GM21737 (cell line): ENCODE measurements at regions not wholly inside any gene's neighbourhood (a gene's known extent, or its start where the extent isn't known, plus 50 kb on each side); places are given as distances from the start of the nearest gene placed in this dataset.

ENCODE experiments used
- ATAC-seq: cut with Tn5 transposase; IDR thresholded peaks from one replicate; pipeline ENCODE4 v1.9.1; 2021; ENCODE audit warnings: mild to moderate bottlenecking, moderate library complexity; ENCODE audit not compliant: unreplicated experiment

DNA sequence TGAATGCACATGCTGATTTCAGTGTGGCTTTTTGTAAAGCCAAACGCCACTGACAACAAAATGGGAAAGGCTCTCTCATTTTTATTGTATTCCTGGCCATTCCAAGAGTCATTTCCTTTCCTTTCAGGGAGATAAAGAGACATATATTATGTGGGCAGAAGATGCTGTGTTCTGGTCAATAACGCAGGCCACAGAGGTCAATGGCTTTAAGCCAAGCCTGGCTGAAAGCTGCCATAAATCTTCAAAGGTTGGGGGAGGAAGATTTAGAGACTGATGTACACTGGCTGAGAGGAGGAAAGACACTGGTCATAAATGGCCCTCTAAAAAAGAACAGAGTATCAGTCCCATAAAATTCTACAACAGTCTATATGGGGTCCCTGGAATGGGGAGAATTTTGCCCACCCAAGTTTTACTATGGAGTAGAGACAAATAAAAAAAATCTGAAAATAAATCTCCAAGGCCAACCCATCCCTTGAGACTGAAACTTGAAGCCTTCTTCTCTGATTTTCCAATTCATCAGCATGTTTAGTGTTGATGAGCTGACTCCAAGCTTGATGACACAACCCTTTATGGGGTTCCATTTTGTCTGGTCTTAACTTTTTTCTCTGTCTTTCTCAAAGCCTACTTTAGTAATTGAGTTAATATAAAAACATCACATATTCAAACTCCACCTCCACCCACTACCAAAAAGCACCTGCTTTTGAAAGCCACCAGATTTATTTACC, 152.1 kb upstream of the SLC24A2 start:
- ATAC-seq: no peak

DNA sequence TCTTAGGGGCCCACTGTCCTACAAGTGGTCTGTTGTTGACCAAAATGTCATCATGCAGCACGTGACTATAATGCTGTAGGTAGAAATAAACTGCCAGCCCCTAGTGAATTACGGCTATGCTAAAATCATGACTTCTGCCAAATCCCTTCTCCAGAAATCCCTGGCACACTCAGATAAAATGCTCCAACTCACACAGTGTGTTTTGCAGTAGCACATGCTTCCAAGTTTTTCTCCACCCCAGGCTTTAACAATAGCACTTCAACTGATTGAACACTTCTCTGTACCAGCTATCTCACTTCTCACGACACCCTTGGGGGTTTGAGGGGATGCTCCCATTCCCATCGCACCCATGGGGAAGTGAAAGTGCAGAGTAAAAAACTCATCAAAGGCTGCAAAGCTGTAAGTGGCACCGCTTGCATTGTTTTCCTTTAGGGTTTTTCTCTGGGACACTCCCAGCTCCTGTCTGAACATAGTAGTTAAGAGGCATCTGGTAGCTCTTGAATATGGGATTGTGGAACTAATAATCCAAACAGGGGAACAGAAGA, 151.0 kb upstream of the SLC24A2 start:
- no peak for ATAC-seq

DNA sequence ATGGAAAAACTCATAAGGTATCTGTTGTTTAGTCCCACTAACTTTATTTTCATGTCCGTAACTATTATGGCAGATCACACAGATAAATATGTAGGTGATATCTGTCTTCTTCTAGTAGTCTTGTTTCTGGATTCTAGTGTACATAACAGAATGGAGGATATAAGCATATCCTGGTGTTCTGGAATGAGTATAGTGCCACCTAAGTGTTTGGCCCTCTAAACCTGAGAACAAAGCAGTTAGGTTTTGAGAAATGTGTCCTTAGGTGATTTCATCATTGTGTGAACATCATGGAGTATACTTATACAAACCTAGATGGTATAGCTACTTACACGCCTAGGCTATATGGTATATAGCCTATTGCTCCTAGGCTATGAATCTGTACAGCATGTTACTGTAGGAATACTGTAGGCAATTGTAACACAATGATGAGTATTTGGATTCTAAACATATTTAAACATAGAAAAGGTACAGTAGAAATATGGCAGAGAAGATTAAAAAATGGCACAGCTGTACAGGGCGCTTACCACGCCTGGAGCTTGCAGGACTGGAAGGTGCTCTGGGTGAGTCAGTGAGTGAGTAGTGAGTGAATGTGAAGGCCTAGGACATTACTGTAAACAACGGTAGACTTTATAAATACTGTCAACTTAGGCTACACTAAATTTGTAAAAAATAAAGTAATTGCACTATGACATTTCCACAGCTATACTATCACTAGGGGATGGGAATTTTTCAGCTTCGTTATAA, 150.3 kb upstream of the SLC24A2 start:
- no peak for ATAC-seq

DNA sequence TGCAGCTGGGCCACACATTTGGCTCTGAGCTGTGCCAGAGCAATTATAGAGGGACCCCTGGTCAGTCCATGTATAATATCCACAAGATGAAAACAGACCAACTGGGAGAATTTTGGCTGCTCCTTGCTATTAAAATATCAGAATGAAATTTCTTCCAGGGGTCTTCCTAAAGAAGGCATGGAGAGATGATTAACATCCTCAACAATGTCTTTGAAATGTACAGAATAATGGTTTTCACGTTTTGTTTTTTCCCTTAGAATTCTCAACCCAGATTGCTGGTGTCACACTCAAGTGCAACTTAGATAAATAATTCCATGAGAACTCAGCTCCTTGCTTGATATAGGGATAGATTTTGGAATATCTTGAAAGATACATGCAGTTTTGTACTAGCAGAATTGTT, 148.3 kb upstream of the SLC24A2 start:
- no peak for ATAC-seq

DNA sequence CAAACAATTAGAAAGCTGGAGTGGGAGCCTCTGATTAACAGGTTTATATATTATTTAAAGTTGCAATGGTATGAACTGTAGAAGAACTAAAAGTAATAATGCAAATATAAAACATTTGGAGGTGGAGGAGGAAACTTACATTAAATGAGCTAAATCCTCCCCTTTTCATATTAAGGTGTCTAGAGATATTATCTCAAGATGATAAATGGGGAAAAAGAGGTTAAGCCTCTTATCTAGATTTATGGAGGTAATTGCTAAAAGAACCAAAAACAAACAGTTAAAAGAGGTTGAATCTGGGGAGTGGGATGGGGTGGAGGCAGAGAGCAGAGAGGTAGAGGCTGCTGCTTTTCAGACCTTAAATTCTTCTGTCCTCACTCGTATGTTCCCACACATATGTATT, 147.8 kb upstream of the SLC24A2 start:
- no peak for ATAC-seq

DNA sequence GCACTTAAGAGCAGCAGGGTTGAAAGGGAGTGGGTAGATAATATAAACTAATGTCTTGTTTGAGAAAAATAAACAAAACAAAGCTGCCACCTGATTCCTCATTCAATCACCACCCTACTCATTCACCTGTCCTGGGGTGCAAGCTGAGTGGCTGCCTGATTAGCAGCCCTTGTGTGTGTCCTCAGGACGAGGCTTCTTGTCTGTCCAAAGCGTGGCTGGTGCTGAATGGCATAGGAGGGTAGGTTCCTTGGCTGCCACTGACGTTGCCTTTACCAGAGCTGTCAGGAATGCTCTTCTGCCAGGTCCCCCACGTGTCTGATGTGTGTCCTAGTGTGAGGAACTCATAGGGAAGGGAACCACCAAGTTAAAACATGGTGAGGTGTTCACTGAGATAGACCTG, 146.6 kb upstream of the SLC24A2 start:
- no peak for ATAC-seq

DNA sequence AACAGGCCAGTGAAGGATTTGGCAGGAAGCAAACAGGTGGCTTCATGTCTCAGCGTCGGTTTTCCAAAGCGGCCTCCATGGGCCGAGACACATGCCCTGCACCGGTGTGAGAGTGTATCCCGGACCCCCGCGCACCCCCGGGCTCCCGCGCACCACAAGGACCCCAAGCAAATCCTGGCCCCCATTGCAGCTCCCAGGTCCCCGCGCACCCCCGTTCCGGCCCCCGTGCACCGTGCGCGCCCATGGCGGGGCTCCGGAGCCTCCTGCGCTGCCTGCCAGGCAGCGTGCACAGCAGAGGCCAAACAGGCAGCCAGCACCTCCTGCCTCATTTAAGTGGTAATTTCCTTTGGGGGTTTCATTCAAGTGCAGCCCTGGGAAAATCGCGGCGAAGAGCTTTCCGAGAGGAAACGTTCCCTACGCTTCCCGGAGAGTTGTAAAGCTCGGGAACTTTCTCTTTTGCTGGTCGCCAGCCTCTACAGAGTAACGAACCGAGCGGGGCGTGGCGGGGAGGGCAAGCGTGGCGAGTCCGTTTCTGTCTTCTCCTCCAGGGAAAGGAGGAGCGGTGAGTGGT, 145.5 kb upstream of the SLC24A2 start:
- no peak for ATAC-seq

DNA sequence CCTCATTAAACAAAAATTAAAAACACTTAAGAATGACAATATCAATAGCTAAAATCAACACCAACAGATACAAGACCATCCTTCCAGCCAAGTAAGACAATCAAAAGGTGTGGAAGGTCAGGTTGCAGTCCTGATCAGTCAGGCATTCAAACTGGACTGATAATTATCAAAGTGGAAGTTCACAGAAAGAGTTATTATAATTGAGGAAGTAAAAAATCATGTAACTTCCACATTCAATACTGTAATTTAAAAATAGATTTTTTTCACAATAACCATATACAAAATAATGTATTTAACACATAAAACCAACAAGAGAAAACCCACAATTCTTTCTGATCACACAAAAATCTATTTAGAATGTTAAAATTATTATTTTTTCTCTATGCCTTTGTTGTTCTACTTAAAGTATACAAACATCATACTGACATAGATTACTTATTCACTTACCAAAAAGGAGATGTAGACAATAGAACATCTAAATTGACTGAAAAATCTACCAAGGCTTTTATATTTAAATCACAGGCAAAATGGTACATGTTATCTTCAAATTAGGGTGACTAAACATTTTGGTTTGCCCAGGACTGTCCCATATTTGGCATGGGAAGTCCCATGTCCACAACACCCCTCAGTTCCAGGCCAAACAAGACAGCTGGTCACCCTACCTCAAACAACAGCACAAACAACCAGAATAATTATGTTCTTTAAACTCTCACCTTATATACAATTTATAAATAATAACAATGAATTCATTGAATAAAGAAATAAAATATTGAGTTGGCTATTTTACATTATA, 142.5 kb upstream of the SLC24A2 start:
- ATAC-seq: no peak

DNA sequence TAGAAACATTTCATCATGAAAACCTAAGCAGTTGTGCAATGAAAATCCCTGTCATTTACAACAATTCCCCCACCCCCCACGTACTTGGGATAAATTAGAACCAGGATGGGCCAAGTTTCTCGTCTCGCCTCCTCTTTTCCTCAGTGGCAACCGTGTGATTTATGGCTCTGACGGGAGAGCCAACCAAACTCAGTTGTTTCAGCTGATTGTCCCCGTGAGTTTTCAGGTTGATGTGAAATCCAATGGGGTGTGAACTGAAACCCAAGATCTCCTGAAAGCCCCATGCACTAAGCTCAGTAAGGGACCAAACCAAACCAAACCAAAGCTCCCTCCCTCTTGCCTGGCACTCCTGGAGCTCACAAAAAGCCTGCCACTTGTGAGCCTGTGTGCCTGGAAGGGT, 138.7 kb upstream of the SLC24A2 start:
- ATAC-seq: no peak

DNA sequence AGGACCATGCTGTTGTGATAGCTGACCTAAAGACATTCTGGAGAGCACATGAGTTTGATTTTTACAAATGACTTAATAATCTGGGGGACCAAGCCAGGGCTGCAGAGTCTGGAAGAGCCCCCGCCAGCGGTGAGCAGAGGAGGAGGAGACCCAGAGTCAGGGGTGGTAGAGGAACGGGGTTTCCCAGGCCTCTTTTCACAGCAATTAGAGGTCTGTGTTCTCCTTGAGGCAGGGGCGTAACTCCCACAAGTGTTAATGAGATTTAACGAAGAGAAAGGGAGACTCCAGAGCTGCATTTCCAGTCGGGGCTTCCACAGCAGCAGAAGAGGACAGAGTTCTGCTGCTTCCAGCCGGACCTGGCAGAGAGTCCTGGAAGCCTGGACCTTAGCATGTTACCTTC, 137.9 kb upstream of the SLC24A2 start:
- no peak for ATAC-seq

DNA sequence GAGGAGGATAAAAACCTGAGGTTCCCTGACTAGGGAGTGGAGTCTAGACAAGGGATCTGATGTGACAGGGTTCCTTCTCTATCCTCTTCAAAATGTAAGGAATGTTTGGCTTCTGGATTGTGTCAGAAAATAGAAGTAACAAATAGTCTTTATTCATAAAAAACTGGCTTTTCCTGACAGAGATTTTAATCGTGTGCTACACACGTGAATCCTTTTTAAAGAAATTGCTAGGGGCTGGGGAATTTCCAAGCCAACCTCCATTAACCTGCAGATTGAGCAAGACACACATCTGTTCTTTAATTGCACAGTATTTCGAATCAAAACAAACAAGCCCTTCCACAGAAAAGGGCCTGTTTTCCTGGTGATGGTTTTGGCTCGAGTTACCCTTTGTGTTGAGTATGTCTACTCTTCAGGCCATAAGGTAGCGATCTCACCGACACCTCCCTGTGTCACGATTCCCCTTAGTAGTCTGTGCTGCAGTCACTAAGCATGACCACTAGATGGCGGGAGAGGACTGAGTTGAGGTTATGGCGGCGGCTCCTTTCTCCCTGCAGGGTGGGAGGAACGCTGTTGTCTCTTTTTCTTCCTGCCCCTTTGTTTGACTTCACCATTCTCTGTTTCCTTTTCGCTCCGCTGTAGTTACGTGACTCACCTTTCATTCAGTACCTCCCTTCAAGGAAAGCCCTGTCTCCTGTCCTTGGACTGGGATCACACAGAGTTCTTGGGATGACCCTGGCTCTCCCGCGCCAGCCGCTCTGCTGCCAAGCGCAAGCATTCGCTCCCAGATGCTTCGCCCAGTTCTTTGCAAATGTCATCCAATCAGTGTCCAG, 137.1 kb upstream of the SLC24A2 start:
- peak; percentile 95 for ATAC-seq

DNA sequence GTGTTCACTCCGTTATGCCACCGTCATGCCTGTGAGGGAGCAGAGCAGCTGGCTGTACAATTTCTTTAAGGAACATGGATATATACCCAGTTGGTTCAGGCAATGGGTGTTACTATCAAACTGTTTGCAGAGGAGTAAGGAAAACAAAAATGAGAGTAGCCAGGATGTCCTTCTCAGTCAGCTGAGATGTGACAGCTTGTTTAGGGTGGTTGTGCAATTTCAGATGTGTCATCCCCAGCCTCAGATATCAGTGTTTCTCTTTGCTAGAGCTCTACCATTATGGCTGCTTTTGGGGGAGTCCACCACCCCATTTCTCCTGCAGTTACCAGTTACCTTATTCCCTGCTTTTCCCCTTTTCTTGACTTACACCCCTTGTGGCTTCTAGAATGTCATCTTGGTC, 135.2 kb upstream of the SLC24A2 start:
- no peak for ATAC-seq

DNA sequence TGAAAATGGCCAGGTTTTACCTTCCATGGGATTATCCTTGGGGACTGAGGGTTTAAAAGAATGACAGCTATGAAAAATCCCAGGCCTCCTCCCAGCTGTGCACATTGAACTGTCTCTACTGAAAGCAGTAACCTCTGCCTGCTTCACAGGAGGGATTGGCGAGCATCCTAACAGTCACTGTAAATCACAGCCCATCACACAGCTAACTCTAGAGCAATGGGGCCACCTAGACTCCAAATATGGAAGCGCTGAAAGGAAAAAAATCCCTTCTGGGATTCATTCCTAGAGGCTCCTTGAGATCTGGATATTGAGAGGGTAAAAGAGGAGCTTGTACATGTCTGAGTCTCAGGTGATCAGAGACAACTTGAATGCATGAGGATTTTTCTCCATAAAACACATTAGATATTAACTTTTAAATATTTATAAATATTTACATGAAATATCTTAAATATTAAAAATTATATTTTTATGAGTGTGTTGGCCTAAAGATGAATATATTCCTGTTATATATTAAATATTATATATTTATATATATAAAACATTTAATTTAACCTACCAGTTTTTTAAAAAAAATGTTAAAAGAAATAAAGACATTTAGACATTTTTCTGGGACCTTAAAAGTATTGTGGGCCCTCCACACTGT, 133.8 kb upstream of the SLC24A2 start:
- no peak for ATAC-seq

DNA sequence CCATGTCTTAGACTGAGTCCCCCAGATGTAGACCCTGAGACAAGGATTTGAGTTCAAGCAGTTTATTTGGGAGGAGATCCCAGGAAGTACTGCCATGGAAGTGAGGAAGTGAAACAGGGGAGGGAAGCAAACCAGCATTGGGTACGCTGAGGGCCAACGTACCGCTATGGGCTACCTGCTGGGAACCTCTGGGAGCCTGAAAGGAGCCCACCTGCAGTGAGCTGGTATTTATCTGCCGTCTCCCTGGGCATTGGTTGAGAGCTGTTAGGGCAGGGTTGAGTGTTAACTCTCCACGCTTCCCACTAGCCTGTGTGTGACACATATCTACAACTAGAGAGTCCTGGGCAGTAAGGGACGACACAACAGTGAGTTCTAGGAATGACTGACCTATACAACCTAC, 131.6 kb upstream of the SLC24A2 start:
- no peak for ATAC-seq

DNA sequence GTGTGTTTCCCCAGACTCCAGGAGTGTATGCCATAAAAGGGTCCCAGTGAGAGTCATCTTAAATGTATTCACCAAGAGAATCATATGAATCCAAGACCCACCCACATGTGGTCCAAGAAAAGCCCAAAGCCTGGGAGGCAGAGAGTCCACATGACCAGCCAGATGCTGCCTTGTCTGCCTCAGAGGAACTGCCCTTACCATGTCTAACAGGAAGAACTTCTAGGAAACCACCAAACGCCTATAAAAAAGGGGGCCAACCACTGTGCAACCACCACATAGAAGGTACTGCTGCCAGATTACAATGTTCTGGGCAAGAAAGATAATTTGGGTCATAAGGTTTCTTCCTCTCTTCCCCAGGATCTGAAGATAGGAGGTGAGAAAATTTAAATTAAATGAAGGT, 129.8 kb upstream of the SLC24A2 start:
- no peak for ATAC-seq

DNA sequence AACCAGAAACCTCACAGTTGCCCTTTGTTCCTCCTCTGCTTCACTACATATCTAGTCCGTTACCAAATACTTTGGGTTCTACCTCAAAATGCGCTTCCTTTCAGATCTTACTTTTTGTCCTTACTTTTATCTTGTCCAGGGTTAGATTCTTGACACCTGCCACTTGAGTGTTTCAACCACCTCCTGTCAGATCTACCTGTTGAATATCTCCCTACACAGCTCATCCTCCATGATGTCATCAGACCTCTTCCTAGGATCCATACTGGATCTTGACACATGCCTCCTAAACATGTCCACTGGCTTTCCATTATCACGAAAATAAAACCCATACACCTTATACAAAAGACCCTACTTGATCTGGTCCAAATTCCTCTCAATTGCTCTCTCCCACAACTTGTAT, 125.2 kb upstream of the SLC24A2 start:
- ATAC-seq: no peak

DNA sequence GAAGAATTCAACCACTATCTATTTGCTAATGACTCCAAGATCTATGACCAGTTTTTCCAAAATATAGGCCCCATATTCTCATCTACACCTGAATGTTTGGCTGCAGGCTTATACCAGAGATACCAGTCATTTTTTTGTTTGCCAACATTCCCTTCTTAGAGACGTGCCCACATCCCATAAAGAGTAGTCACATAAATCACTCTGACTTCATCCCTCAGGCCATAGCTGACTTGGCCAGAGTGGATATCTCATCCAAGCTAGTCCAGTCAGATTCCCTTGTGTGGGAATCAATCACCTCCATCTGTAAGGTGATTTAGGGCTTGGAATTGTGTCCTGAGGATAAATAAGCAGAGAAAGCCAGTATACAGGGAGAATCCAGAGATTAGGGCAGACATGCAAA, 124.3 kb upstream of the SLC24A2 start:
- ATAC-seq: no peak

DNA sequence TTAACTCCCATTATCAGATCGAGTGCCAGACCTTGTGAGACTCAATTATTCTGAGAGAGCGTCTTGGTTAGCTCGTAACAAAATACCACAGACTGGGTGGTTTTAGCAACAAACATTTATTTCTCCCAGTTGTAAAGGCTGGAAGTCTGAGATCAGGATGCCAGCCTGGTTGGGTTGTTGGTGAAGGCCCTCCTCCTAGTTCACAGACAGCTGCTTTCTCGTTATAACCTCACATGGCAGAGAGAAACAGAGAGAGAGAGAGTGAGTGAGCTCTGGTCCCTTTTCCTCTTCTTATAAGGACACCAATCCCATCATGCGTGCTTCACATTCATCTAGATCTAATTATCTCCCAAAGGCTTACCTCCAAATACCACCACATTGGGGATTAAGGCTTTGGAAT, 114.2 kb upstream of the SLC24A2 start:
- ATAC-seq: no peak

DNA sequence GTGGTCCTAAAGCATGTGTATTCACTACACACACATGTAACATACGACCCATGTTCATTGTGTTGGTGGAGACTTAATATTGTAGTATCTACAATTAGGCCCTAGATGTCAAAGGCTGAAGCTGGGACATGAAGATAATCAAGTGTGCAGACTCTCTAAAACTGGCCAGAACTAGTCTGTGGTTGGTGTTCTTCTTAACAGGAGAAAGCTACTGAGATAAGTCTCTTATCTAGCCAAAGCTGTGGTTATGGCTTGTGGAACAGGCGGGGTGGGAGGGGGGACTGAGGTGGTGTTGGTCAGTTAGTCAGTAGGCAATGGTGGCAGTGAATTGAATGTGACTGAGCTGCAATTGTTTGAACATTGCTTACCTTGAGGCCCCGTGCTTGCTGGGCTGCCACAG, 112.7 kb upstream of the SLC24A2 start:
- no peak for ATAC-seq

DNA sequence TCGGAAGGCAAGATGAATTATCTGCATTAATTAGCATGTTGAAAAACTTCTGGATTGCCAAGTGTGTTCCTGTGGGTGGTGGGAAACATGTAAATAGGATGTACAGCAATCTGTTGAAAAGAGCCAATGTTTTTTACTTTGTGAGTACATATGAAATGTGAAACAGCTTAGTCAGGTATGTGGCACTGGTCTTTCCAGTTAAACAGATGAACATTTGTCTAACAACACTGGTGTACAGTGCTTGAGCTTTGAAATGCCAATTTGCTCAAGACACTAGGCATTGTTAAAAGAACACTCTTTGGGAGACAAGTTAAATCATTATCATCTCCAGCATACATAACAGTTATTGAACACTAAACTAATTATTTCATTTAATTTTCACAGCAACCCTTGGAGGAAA, 107.3 kb upstream of the SLC24A2 start:
- ATAC-seq: no peak
